ENCODE measurements at regions not wholly inside any gene's neighbourhood (a gene's known extent, or its start where the extent isn't known, plus 50 kb on each side); places are given as distances from the start of the nearest gene placed in this dataset.

DNA sequence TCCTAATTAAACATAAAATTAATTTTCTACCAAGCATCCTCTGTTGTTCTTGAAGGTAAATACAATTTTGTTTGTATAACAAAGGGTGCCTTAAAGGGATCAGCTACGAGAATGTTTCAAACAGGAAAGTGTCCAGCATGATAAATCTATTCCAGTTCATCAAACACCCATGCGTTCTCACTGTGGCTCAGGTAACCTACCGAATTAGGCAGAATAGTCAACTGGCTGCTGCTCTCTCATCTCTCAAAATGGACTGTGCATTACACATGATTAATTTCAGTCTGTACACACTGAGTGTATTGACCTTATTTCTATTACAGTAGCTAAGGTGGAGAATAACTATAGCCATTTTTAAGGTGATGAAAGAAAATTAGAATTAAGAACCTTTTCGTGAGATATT is 127.5 kb upstream of the RMST start:
- no peak for TF ChIP-seq CTCF (IDR thresholded peaks at IDR 0.05)
- no peak for TF ChIP-seq EP300 (IDR thresholded peaks at IDR 0.05)
- TF ChIP-seq POLR2A (IDR thresholded peaks at IDR 0.05), result no peak
